ENCODE measurements at regions not wholly inside any gene's neighbourhood (a gene's known extent, or its start where the extent isn't known, plus 50 kb on each side); places are given as distances from the start of the nearest gene placed in this dataset.

DNA sequence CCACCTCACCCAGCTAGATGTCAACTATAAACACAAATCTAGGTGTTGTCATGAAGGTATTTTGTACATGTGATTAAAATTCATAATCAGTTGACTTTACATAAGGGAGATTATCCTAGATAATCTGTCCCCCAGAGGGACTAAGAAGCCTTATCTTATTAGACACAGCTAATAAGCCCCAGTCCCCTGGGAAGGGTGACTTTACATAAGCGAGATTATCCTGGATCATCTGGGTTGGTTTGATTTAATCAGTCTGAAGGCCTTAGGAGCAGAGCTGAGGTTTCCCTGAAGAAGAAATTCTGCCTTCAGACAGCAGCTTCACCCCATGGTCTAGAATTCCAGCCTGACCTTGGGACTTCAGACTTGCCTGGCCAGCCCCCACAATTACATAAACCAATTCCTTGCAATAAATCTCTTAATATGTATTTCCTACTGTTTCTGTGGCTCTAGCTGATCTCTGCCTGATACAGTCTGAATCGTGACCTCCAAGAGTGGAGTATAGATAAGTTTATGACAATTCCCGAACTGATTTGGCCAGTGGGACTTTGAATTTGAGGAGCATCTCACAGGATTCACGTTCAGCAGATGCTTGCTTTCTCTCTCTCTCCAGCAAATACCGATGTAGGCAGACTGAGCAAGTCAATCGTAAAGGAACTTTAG, 66.5 kb downstream of the MRPL46 start:
- ATAC-seq = no peak
- DNase-seq = no peak
- Mint-ChIP-seq H3K4me1 (no peaks in the 10 kb centered on the region), H3K27me3 (ENCODE audit: low read depth in 2 of 2) (peaks cover 2 to 13% of the 10 kb centered on the region in 2 donors), H3K9me3 (no peaks in the 10 kb centered on the region), H3K36me3 (no peaks in the 10 kb centered on the region), H3K4me3 (no peak overlapping the region), H3K27ac (no peak overlapping the region)
- intact Hi-C loops (cut with micrococcal nuclease) = no loop called here
- Histone ChIP-seq H3K4me3 (ENCODE audit: low read length) (no peak overlapping the region), H3K9me3 (ENCODE audit: control insufficient read depth, insufficient read depth, low read length) (no peaks in the 10 kb centered on the region), H3K4me1 (ENCODE audit: control insufficient read depth, insufficient read depth, low read length) (no peaks in the 10 kb centered on the region), H3K27ac (ENCODE audit: low read length) (no peak overlapping the region), H3K27me3 (ENCODE audit: control insufficient read depth, insufficient read depth, low read length) (no peaks in the 10 kb centered on the region), H3K36me3 (ENCODE audit: control insufficient read depth, insufficient read depth, low read length) (no peaks in the 10 kb centered on the region)
- 89% methylated on average over 6 of the region's 6 CpGs for WGBS (ENCODE audit: insufficient coverage)
- TF ChIP-seq, protein P1, sequence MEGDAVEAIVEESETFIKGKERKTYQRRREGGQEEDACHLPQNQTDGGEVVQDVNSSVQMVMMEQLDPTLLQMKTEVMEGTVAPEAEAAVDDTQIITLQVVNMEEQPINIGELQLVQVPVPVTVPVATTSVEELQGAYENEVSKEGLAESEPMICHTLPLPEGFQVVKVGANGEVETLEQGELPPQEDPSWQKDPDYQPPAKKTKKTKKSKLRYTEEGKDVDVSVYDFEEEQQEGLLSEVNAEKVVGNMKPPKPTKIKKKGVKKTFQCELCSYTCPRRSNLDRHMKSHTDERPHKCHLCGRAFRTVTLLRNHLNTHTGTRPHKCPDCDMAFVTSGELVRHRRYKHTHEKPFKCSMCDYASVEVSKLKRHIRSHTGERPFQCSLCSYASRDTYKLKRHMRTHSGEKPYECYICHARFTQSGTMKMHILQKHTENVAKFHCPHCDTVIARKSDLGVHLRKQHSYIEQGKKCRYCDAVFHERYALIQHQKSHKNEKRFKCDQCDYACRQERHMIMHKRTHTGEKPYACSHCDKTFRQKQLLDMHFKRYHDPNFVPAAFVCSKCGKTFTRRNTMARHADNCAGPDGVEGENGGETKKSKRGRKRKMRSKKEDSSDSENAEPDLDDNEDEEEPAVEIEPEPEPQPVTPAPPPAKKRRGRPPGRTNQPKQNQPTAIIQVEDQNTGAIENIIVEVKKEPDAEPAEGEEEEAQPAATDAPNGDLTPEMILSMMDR (IDR thresholded peaks at IDR 0.05) = no peak

DNA sequence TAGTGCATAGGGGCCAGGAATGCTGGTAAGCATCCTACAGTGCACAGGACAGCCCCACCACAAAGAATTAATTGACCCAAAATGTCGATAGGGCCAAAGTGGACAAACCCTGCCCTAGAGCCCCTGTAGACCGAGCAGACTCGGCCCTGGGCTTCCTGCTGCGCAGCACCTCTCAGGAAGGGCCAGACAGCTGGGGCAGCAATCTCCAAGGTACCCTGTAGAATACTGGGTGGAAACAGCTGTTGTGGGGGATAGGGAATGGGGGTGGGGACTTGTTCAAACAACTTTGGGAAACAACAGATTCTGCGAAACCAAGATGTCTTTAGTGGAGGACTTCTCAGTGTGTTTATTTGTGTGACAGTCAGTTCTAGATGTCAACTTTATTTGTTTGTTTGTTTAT, 67.1 kb downstream of the MRPL46 start:
- TF ChIP-seq, protein P1 (IDR thresholded peaks at IDR 0.05) = no peak
- no peak overlapping the region for H3K4me3 Mint-ChIP-seq
- Histone ChIP-seq H3K27ac (ENCODE audit: low read length) (no peak overlapping the region), H3K4me3 (ENCODE audit: low read length) (no peak overlapping the region), H3K36me3 (ENCODE audit: control insufficient read depth, insufficient read depth, low read length) (no peaks in the 10 kb centered on the region), H3K4me1 (ENCODE audit: control insufficient read depth, insufficient read depth, low read length) (no peaks in the 10 kb centered on the region), H3K27me3 (ENCODE audit: control insufficient read depth, insufficient read depth, low read length) (no peaks in the 10 kb centered on the region), H3K9me3 (ENCODE audit: control insufficient read depth, insufficient read depth, low read length) (no peaks in the 10 kb centered on the region)
- H3K4me1 Mint-ChIP-seq = no peaks in the 10 kb centered on the region
- 70% methylated on average over 5 of the region's 5 CpGs for WGBS (ENCODE audit: insufficient coverage)
- no peaks in the 10 kb centered on the region for H3K36me3 Mint-ChIP-seq
- intact Hi-C loops (cut with micrococcal nuclease) = no loop called here
- no peak for DNase-seq
- H3K9me3 Mint-ChIP-seq = no peaks in the 10 kb centered on the region
- H3K27me3 Mint-ChIP-seq (ENCODE audit: low read depth in 2 of 2) = peaks cover 2 to 13% of the 10 kb centered on the region in 2 donors
- ATAC-seq = no peak
- H3K27ac Mint-ChIP-seq = no peak overlapping the region

DNA sequence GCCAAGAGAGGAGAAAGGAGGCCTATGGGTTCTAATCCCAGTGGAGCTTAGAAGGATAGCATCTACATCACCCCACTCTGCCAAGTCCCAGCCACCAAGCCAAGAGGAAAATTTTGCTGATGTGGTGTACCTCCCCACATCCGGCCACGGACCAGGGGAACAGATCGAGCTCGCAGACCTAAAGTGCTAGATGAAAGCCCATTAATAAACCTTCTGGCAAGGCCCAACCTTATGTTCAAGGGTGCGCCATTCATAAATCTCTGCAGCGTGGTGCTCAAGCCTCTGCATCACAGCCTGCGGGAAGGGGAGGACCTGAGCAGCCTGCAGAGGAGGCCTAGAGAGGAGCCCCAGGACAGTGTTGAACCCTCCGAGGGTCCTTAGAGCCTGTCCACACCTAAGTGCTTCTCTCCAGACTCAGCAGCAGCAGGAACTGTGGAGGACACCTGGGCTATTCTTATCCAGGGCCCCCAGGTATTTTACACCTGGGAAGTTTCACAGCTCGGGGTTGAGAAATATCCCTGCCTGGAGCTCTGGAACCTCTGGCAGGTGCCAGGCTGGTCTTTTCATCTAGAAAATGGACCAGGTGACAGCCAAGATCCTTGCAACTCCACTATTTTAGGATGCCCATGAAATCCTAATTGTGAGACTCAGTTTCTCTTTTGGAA, 68.0 kb downstream of the MRPL46 start:
- WGBS (ENCODE audit: insufficient coverage) = 88% methylated on average over 9 of the region's 9 CpGs
- H3K36me3 ChIP-seq (ENCODE audit: control insufficient read depth, insufficient read depth, low read length) = no peaks in the 10 kb centered on the region
- DNase-seq (no peak), ATAC-seq (no peak)
- no peak overlapping the region for H3K27ac Mint-ChIP-seq
- no peaks in the 10 kb centered on the region for H3K4me1 Mint-ChIP-seq
- H3K4me3 Mint-ChIP-seq = no peak overlapping the region
- intact Hi-C loops (cut with micrococcal nuclease) = no loop called here
- H3K36me3 Mint-ChIP-seq = no peaks in the 10 kb centered on the region
- no peaks in the 10 kb centered on the region for H3K9me3 Mint-ChIP-seq
- H3K4me3 ChIP-seq (ENCODE audit: low read length) = no peak overlapping the region
- H3K27me3 ChIP-seq (ENCODE audit: control insufficient read depth, insufficient read depth, low read length) = no peaks in the 10 kb centered on the region
- no peaks in the 10 kb centered on the region for H3K9me3 ChIP-seq (ENCODE audit: control insufficient read depth, insufficient read depth, low read length)
- TF ChIP-seq, protein P1 (IDR thresholded peaks at IDR 0.05) = no peak
- H3K27me3 Mint-ChIP-seq (ENCODE audit: low read depth in 2 of 2) = peaks cover 4 to 5% of the 10 kb centered on the region in 2 donors
- H3K4me1 ChIP-seq (ENCODE audit: control insufficient read depth, insufficient read depth, low read length) = no peaks in the 10 kb centered on the region
- H3K27ac ChIP-seq (ENCODE audit: low read length) = no peak overlapping the region
